Islet of Langerhans (tissue), 1 donor: ENCODE measurements at regions not wholly inside any gene's neighbourhood (a gene's known extent, or its start where the extent isn't known, plus 50 kb on each side); places are given as distances from the start of the nearest gene placed in this dataset.
"Not testable (repeated sequence)": the region's sequence is repeated elsewhere in the genome, so short reads cannot be mapped to it uniquely, and the experiment has no call there.

Experiments used
- FAIRE-seq: peaks from one replicate; lab custom pipeline; 2011; peaks lifted over from hg19 to GRCh38; lab: Jason Lieb, UNC

DNA sequence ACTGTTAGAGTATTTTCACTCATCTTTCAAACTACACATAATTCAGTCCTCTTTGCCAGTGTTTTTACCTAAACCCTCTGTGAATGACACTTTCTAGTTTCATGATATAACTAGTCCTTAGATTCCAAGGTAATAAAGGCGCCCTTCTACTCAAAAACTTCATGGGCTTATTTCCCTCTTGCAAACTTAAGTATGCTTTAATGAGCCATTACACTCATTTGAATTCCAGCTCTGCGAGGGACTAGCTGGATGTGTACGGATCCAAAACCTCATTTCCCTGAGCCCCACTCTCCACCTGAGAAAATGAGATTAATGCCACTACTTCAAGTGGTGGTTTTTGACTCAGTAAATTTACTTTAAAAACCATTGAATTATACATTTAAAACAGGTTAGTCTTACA, 141.1 kb downstream of the NDUFA12 start:
- FAIRE-seq, result no peak

DNA sequence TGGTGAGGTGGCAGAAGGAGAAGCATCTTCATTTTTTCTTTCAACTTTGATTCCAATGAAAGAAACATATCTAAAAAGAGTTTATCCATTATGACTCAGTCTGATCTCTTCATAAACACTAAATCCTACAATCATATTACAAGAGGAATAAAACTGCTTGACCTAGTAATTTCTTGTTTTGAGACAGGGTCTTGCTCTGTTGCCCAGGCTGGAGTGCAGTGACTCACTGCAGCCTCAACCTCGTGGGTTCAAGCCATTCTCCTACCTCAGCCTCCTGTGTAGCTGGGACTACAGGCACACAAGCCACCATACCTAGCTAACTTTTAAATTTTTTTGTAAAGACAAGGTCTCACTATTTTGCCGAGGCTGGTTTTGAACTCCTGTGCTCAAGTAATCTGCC, 147.2 kb downstream of the NDUFA12 start:
- FAIRE-seq, result no peak

DNA sequence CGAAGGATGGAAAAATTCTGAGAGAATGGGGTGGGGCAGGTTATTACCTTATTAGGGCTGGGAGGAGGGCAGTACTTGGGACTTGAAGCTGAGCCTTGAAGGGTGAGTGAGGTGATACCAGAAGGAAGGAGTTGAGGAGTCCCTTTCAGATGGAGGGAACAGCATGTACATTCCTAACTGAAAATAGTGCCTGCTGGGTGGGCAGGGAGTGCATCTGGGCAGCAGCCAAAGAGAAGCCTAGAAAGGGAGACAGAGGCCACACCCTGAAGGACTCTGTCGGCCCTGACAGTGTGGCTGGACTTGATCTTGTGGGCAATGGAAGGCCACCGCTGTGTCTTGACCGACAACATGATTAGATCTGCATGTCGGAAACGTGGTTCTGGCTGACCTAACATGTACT, 147.6 kb downstream of the NDUFA12 start:
- FAIRE-seq, result no peak

DNA sequence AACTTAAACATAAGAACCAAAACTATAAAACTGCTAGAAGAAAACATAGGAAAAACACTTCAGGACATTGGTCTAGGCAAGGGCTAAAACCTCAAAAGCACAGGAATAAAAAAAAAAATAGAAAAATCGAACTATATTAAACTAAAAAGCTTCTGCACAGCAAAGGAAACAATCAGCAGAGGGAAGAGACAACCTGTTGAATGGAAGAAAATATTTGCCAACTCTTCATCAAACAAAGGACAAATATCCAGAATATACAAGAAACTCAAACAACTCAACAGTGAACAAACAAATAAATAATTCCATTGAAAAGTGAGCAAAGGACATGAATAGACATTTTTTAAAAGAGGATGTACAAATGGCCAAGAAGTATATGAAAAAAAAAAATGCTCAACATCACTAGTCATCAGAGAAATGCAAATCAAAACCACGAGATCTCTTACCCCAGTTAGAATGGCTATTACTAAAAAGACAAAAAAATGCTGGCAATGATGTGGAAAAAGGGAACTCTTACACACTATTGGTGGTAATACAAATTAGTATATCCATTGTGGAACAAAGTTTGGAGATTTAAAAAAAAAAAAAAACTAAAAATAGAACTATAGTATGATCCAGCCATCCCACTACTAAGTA, 152.0 kb downstream of the NDUFA12 start:
- no peak for FAIRE-seq

DNA sequence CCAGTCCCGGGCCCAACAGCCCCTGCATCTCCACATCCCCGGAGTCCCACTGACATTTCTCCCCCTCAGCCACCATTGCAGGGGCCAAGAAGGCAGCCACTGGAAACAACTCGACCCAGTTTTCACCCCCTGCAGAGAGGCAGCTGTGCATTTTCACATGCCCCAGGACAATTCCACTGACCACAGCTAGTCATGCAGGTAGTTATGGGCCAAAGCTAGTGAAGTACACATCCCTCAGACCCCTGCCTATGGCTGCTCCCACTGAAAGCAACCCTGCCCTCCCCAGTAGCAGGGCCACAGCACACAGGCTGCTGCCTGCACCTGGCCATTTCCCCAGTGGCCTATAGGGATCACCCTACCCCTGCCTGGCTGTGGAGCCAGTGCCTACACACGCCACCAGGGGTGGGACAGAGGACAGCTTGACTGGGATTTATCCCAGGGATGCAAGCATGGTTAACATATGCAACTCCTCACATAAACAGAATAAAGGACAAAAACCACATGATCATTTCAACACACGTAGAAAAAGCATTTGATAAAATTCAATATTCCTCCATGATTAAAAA, 154.0 kb downstream of the NDUFA12 start:
- no peak for FAIRE-seq

DNA sequence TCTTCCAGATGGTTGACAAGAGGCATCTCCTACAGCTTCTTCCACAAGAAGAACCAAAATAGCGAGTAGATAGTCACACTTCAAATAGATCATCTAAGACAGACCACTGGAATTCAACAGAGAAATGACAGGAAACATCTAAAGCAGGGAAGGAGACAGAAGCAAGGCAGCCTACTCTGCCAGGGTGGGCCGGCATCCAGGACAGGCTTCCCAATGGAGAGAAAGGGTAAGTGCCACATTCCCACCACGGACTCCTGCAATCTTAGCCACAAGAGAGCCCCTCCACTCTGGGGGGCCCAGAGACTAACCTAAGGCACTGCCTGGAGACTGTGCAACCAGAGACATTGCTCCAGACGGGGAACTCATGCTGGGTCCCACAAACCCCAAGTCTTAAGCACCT, 154.5 kb downstream of the NDUFA12 start:
- no peak for FAIRE-seq

DNA sequence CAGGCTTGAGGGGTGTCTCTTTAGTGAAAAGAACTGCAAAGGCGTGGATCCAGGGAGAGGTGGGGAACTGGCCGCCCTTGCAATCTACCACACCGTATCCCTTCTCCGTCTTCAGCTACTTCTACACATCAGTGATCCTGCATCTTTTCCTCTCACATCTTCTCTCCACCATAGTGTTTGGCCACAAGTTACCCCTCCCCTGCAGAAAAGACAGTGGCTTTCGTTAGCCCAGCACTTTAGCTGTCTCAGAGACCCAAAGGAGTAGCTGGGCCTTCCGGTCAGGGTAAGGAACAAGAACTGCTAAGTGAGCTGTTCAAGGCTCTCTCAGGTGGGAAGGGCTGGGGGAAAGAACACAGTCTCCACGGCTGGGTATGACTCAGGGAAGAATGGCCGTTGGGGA, 158.4 kb downstream of the NDUFA12 start:
- no peak for FAIRE-seq

DNA sequence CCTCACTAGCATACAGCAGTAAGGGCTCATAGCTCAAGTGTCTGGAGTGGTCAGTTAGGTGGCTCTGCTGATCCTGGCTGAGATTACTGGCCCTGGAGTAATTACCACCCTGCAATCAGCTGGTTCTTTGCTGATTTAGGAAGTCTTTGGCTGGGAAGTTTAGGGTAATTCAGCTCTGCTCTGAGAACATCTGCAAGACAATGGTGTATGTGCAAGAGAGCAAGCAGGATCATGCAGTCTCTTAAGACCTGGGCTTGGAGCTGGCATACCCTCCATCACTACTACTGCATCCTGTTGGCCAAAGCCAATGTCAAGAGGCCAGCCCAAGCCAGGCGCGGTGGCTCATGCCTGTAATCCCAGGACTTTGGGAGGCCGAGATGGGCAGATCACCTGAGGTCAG, 159.0 kb downstream of the NDUFA12 start:
- FAIRE-seq, result no peak

DNA sequence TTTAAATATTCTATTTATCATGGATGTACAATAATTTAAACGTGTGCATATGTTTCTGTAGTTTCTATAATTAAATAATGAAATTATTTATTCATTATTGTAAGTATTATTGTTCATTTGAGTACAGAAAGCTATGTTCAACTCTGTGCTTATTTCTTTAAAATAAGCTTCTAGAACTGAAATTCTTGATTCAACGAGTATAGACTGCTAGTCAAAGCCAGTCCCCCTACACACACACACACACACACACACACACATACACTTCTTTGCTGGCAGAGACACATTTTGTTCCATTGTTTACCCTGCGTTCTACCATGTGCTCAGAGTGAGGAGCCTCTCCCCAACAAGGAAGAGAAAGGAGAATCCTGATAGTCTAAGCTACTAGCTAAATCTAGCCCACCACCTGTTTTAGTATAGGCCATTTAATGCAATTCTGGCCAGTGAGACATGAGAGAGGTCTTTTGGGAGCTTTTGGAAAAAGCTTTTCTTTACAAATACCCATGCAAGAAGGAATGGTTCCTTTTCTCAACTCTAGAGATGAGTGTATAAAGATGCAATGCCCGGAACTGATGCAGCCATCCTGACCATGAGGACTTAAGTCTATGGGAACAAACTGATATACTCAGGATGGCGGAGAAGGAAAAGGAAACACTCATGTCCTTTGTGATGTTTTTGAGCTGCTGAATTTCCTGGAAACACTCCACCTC, 161.4 kb downstream of the NDUFA12 start:
- FAIRE-seq, result no peak

DNA sequence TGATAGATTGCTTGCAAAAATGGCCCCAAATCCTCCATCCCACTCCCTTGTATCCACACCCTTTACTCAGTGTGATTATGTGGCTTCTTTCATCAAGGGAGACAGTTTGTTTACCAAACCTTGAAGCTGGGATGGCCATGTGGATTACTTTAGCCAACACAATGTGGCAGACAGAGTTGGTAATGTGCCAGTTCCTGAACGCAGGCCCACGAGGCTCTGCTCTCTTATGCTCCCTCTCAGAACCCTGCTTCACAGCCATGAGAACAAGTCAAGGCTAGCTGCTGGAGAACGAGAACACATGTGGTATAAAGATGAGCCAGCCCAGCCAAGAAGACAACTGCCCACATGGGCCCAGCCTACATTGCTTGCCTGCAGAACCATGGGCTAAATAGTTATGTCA, 162.3 kb downstream of the NDUFA12 start:
- FAIRE-seq, result no peak

DNA sequence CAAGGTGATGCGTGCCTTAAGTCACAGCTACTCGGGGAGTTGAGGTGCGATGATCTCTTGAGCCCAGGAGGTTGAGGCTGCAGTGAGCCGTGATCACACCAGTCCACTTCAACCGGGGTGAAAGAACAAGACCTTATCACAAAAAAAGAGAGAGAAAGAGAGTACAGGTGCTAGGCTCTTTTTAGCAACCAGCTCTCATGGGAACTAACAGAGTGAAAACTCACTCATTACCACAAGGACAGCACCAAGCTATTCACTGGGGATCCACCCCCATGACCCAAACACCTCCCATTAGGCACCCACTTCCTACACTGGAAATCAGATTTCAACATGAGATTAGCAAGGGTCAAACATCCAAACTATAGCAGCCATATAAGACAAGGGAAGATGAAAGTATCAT, 164.2 kb downstream of the NDUFA12 start:
- no peak for FAIRE-seq

DNA sequence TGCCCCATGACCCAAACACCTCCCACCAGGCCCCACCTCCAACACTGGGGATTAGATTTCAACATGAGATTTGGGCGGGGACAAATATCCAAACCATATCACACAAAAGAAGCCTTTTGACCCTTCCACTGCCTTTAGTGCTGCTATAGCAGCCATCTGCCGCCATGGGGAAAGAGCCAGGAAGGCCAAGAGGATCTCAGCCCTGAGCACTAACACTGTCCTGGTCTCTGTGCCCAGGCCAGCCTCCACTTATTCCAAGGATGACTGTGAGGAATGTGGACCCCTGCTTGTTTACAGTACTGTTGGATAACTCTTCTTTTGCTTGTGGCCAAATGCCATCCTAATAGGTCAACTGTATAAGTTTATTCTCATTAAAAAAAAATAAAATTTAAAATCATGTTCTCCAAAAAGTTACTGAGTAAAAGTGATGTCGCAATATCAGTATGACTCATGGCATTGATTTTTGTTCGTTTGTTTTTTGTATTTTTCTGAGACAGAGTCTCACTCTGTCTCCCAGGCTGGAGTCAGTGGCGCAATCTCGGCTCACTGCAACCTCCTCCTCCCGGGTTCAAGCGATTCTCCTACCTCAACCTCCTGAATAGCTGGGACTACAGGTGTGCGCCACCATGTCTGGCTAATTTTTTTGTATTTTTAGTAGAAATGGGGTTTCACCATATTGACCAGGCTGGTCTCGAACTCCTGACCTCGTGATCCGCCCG, 166.4 kb downstream of the NDUFA12 start:
- not testable (repeated sequence) for FAIRE-seq

DNA sequence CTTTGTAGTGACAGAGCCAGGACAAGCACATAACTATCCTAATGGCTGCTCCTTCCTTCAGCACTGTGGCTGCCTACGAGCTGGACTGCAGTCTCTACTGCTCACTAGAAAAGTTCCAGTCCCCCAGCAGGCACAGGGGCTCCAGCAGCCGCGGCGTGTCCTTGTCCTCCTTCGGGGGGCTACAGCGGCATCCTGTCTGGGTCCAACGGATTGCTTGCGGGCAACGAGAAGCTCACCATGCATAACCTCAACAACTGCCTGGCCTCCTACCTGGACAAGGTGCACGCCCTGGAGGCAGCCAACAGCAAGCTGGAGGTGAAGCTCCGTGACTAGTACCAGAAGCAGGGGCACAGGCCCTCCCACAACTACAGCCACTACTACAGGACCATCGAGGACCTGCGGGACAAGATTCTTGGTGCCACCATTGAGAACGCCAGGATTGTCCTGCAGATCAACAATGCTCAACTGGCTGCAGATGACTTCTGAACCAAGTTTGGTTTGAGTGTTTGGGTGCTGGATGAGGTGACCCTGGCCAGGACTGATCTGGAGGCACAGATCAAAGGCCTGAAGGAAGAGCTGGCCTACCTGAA, 169.4 kb downstream of the NDUFA12 start:
- no peak for FAIRE-seq

DNA sequence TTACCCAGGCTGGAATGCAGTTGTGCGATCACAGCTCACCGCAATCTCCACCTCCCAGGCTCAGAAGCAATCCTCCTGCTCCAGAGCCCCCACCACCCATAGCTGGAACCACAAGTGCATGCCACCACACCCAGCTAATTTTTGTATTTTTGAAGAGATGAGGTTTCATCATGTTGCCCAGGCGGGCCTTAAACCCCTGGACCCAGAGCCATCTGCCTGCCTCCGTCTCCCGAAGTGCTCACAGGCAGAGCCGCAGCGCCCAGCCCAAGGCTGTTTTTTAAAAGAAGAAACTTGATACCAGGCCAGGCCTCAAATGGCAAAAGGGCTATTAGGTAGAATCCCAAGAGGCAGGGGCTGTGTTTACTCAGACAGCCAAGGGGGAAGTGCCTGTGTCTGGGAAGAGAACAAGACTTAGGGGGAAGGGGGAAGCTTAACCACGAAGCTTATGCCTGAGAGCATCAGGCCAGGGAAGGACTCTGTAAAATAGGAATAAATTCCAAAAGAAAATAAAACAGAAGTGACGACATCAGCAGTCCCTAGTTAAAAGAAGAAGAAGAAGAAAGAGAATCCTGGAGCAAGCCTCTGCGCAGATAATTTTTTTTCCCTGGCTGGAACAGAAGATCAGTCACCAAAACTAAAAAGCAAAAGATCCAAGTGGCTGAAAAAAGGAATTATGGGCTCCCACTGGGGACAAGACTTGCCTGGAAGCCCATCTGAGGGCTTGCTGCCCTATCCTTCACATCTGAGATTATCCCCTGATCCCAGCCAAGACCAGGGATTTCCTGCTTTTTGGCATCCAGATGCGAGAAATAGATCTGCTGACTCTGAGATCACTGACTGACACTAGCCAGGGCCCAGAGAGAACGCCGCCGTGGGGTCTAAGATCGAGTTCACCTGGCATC, 170.5 kb downstream of the NDUFA12 start:
- FAIRE-seq, result no peak

DNA sequence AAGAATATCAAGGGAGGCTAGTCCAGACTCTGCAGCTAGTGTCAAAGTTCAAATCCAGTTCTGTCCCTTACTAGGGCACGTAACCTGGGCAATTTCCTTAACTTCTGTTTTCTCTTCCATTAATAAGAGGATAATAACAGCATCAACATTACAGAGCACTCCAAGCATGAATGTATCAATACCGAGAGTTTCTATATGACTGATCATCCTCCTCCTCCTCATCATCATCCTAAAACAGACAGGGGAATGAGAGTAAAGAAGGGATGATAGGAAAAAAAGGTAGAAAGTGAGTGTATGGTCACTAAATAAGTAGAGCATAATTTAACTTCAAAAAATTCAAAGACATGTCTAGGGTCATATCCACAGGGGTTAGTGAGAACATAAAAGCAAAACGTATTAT, 171.4 kb downstream of the NDUFA12 start:
- no peak for FAIRE-seq

DNA sequence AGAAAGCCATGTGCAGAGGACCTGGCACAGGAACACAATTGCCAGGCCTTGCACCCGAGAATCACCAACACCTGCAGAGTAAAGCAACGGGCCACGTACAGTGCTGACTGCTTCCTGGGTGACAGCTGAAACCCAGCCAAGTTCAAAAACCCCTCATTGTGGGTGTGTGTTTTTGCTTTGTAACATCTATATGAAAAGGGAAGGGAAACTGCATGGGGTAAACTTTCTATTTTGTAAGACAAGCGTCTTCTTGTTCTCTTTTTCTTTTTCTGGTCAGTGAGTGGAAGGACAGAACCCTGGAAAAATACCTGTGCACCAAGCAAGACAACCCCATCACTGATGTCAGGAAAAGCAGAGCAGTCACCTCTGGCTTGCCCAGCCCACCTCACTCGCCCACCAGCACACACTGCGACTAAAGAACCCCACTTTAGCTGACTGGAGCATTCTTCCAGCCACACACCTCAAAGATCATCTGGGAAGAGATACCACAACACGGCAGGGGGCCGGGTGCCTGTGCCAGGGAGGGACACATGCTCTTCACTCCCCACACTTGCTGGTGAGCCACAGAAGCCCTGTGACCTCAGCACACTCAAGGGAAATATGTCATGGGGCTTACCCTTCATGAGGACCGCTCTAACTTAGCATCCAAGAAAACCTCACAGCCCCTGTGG, 172.3 kb downstream of the NDUFA12 start:
- FAIRE-seq, result no peak

DNA sequence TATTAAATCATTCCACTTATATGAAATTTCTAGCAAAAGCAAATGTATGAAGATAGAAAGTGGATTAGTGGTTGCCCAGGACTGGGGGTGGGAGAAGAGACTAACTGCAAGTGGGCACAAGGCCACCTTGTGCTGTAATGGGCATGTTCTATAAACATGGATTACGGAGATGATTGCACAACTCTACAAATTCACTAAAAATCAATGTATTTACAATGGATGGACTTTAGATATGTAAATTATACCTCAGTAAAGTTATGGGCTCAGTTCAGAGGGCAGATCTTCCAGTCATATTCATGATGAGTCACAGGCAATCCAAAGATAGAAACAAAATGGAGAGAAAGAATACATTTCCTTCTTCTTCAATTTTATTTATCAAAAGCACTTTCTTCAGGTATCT, 173.9 kb downstream of the NDUFA12 start:
- no peak for FAIRE-seq

DNA sequence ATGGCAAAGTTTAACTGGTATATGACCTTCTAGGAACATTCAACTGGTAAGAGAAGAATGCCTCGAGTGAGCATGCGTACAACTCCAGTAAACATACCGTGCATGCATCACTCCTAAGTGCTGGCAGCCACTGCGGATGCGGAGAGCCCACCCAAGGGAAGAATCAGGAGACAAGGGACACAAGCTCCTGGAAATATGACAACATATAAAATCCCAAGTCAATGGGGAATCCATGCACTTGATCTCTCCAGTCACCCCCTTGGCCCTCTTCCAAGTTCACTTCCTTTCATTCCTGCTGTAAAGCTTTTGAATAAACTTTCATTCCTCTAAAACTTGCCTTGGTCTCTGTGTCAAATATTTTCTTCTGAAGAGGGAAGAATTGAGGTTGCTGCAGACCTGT, 168.7 kb upstream of the TMCC3 start:
- FAIRE-seq, result no peak

DNA sequence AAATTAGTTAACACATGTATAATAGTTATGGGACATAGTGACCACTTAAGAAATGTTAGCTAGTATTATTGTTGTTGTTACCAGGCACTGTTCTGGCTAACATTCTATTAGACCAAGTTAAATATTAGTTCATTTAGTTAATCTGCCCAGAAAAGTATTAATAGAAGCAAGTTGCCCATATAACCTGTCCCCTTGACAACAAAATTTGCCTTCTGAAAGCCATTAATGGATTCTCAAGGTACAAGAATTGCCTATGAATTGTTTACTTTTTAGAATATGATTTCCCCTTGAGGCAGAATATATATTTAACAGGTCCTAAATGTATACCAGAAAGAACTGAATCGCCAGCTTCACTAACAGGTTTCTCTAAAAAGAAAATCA, 167.3 kb upstream of the TMCC3 start:
- no peak for FAIRE-seq

DNA sequence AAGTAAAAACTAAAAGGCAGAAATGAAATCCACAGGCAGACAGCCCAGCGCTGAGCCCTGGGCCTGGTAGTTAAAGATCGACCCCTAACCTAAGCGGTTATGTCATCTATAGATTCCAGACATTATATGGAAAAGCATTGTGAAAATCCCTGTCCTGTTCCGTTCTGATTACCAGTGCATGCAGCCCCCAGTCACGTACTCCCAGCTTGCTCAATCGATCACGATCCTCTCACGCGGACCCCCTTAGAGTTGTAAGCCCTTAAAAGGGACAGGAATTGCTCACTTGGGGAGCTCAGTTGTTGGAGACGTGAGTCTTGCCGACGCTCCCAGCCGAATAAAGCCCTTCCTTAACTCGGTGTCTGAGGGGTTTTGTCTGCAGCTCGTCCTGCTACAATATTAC, 166.8 kb upstream of the TMCC3 start:
- not testable (repeated sequence) for FAIRE-seq

DNA sequence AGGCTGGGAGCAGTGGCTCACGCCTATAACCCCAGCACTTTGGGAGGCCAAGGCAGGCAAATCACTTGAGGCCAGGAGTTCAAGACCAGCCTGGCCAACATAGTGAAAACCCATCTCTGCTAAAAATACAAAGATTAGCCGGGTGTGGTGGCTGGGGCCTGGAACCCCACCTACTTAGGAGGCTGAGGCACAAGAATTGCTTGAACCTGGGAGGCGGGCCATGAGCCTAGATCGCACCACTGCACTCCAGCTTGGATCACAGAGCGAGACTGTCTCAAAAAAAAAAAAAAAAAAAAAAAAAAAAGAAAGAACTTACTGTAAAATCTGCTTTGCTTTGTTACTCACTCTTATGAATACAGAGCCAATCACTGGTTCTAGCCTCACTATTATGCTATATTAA, 166.4 kb upstream of the TMCC3 start:
- FAIRE-seq, result not testable (repeated sequence)
